ENCODE measurements at regions not wholly inside any gene's neighbourhood (a gene's known extent, or its start where the extent isn't known, plus 50 kb on each side); places are given as distances from the start of the nearest gene placed in this dataset.

DNA sequence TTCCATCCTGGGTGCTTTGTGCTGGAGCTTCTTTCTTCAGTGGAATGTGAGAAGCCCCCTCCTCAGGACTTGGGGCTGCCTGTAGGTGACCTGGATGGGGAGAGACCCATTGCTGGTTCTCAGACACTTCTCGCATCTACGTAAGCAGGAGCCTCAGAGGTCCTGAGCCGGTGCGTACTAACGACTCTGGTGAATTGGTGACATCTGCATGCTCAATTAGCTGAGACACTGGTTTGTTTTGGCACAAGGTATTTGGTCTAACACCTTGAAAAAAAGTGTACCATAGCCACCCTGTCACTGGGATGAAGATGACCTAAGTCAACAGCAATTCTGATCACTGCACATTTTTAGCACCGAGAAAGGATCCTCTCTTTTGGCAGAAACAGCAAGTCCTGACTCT is 57.7 kb downstream of the LRRC30 start:
- no peak overlapping the region for H2AFZ ChIP-seq (ENCODE audit: low read length, unreplicated experiment)
- no peaks in the 10 kb centered on the region for H3K79me2 ChIP-seq (ENCODE audit: control insufficient read depth, insufficient read depth, low read length, unreplicated experiment)
- no peaks in the 10 kb centered on the region for H3K36me3 ChIP-seq (ENCODE audit: insufficient read depth, low read length)
- H3K4me3 ChIP-seq (ENCODE audit: low read depth, low read length): no peak overlapping the region
- no peaks in the 10 kb centered on the region for H3K4me1 ChIP-seq (ENCODE audit: control insufficient read depth, insufficient read depth, low read length, unreplicated experiment)
- H3K27ac ChIP-seq (ENCODE audit: low read depth, low read length): no peak overlapping the region
- no peaks in the 10 kb centered on the region for H3K27me3 ChIP-seq (ENCODE audit: insufficient read depth, low read length)

DNA sequence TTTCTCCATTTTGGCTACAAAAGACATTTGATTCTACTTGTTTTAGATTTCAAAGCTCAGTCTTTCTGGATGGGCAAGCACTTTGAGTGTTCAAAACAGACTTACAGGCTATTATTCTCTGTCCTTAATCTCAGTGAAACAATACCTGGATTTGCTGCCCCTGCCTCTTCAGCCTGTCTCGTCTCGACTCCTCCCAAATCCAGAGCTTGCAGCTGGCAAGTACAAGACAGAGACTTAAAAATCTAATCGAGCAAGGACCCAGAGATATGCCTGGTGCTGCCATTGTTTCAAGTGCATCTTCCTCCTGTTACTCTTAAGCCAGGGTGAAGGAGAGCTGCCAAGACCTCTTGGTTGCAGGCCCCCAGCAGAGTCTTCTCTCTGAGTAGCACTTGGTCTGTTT is 59.2 kb downstream of the LRRC30 start:
- no peak overlapping the region for H3K27ac ChIP-seq (ENCODE audit: low read depth, low read length)
- H3K79me2 ChIP-seq (ENCODE audit: control insufficient read depth, insufficient read depth, low read length, unreplicated experiment): no peaks in the 10 kb centered on the region
- no peaks in the 10 kb centered on the region for H3K36me3 ChIP-seq (ENCODE audit: insufficient read depth, low read length)
- no peak overlapping the region for H2AFZ ChIP-seq (ENCODE audit: low read length, unreplicated experiment)
- H3K27me3 ChIP-seq (ENCODE audit: insufficient read depth, low read length): no peaks in the 10 kb centered on the region
- no peak overlapping the region for H3K4me3 ChIP-seq (ENCODE audit: low read depth, low read length)
- H3K4me1 ChIP-seq (ENCODE audit: control insufficient read depth, insufficient read depth, low read length, unreplicated experiment): no peaks in the 10 kb centered on the region

DNA sequence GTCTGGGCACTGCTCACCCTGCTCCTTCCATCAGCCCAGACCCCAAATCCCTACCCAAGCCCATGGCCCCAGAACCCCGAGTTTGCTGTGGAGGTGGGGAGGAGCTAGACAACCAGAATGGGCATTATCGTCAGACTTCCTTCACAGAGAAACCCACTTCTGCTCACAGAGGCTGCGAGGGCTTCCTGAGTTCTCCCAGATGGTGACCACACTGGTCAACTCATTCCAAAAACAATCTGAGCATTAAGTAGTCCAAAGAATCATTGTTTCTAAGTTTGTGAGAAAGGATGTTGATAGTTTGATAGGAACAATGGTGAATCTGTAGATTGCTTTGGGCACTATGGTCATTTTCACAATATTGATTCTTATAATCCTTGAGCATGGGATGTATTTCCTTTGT is 60.2 kb downstream of the LRRC30 start:
- Histone ChIP-seq H3K27ac (ENCODE audit: low read depth, low read length) (no peak overlapping the region), H3K79me2 (ENCODE audit: control insufficient read depth, insufficient read depth, low read length, unreplicated experiment) (no peaks in the 10 kb centered on the region), H2AFZ (ENCODE audit: low read length, unreplicated experiment) (no peak overlapping the region)

DNA sequence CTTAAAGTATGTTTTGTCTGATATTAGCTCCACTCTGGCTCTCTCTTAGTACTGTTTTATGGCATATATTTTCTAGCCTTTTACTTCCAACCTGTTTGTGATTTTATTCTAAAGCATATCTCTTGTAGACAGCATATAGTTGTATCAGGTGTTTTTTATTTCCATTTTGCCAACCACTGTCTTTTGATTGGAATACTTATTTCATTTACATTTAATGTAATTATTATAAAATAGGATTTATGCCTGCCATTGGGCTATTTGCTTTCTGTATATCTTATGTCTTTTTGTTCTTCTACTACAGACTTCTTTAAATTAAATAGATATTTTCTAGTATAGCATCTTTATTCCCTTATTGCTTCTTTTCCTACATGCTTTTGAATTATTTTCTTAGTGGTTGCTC is 67.3 kb downstream of the LRRC30 start:
- Histone ChIP-seq H2AFZ (ENCODE audit: low read length, unreplicated experiment) (no peak overlapping the region), H3K79me2 (ENCODE audit: control insufficient read depth, insufficient read depth, low read length, unreplicated experiment) (no peaks in the 10 kb centered on the region), H3K4me1 (ENCODE audit: control insufficient read depth, insufficient read depth, low read length, unreplicated experiment) (no peaks in the 10 kb centered on the region), H3K27me3 (ENCODE audit: insufficient read depth, low read length) (no peaks in the 10 kb centered on the region; the same call in 1 of the 2 replicates), H3K36me3 (ENCODE audit: insufficient read depth, low read length) (no peaks in the 10 kb centered on the region), H3K4me3 (ENCODE audit: low read depth, low read length) (no peak overlapping the region), H3K27ac (ENCODE audit: low read depth, low read length) (no peak overlapping the region)

More for the DNA sequence above, 60.2 kb downstream of the LRRC30 start:
- H3K4me1 ChIP-seq (ENCODE audit: control insufficient read depth, insufficient read depth, low read length, unreplicated experiment): no peaks in the 10 kb centered on the region
- no peaks in the 10 kb centered on the region for H3K36me3 ChIP-seq (ENCODE audit: insufficient read depth, low read length)
- H3K4me3 ChIP-seq (ENCODE audit: low read depth, low read length): no peak overlapping the region
- no peaks in the 10 kb centered on the region for H3K27me3 ChIP-seq (ENCODE audit: insufficient read depth, low read length)

DNA sequence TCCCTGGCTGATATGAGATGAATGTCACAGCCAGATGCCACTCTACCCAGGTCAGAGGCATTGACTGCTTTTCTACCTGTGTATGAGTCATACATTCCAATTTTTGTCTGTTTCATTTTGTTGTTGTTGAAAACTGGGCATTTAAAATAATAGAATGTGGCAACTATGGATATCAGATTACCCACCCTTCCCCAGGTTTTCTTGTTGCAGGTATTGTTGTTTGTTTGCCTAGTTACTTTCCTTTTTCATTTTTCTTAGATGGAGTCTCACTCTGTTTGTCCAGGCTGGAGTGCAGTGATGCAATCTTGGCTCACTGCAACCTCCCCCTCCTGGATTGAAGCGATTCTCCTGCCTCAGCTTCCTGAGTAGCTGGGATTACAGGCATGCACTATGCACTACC is 70.2 kb downstream of the LRRC30 start:
- Histone ChIP-seq H3K79me2 (ENCODE audit: control insufficient read depth, insufficient read depth, low read length, unreplicated experiment) (no peaks in the 10 kb centered on the region), H3K27ac (ENCODE audit: low read depth, low read length) (no peak overlapping the region), H3K4me3 (ENCODE audit: low read depth, low read length) (no peak overlapping the region), H3K36me3 (ENCODE audit: insufficient read depth, low read length) (no peaks in the 10 kb centered on the region), H3K4me1 (ENCODE audit: control insufficient read depth, insufficient read depth, low read length, unreplicated experiment) (no peaks in the 10 kb centered on the region), H3K27me3 (ENCODE audit: insufficient read depth, low read length) (no peaks in the 10 kb centered on the region; the same call in 1 of the 2 replicates), H2AFZ (ENCODE audit: low read length, unreplicated experiment) (no peak overlapping the region)

DNA sequence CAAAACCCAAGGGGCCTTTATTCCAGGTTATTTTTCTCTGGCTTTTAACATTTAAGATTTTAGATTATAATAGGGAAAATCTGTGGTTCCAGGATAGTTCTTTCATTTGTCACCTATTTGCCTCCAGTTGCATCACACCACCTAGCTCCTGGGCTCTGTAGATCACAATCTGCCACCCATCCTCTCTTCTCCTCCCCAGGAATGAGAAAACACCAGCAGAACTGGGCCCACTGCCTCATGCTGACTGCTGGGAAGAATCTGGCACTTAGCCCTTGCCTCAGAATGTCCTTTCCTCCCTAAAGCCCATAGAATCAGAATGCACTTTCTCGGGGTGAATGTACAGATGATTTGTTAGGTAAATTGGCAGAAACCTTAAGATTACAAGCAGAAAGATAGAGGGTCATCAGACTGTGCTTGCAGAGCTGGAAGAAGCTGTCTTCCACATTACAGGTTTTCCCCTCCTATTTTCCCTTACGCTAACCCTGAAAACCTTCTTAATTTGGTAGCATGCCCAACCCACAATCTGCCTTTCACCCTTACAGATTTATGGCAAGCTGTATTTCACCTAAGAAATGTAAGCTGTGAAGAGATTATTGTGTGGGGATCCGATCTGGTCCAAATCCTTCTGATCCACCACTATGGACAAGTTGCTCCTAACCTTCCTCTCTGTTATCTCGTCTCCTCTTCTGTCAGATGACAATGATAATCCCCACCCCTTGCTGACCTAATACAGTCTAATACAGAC is 72.6 kb downstream of the LRRC30 start:
- H3K27ac ChIP-seq (ENCODE audit: low read depth, low read length): no peak overlapping the region
- no peaks in the 10 kb centered on the region for H3K4me1 ChIP-seq (ENCODE audit: control insufficient read depth, insufficient read depth, low read length, unreplicated experiment)
- H3K79me2 ChIP-seq (ENCODE audit: control insufficient read depth, insufficient read depth, low read length, unreplicated experiment): no peaks in the 10 kb centered on the region
- no peaks in the 10 kb centered on the region for H3K36me3 ChIP-seq (ENCODE audit: insufficient read depth, low read length)
- H2AFZ ChIP-seq (ENCODE audit: low read length, unreplicated experiment): no peak overlapping the region
- no peak overlapping the region for H3K4me3 ChIP-seq (ENCODE audit: low read depth, low read length)
- no peaks in the 10 kb centered on the region; the same call in 1 of the 2 replicates for H3K27me3 ChIP-seq (ENCODE audit: insufficient read depth, low read length)

DNA sequence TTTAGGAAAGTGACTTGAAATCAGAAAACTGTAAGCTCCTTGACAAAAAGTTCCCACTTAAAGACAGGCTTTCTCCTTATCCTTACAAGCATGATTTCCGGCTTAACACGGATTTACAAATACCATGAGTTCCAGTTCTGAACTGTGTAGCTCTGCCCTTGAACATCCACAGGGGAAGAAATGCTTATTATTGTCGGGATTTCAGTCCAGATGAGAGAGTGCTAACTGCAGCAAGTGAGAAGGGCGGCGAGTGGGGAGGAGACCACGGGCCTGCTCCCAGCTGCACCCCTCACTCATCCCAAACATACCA is 73.1 kb downstream of the LRRC30 start:
- H3K4me1 ChIP-seq (ENCODE audit: control insufficient read depth, insufficient read depth, low read length, unreplicated experiment): no peaks in the 10 kb centered on the region
- no peak overlapping the region for H2AFZ ChIP-seq (ENCODE audit: low read length, unreplicated experiment)
- H3K27me3 ChIP-seq (ENCODE audit: insufficient read depth, low read length): no peaks in the 10 kb centered on the region; the same call in 1 of the 2 replicates
- H3K36me3 ChIP-seq (ENCODE audit: insufficient read depth, low read length): no peaks in the 10 kb centered on the region
- no peak overlapping the region for H3K27ac ChIP-seq (ENCODE audit: low read depth, low read length)
- no peak overlapping the region for H3K4me3 ChIP-seq (ENCODE audit: low read depth, low read length)
- no peaks in the 10 kb centered on the region for H3K79me2 ChIP-seq (ENCODE audit: control insufficient read depth, insufficient read depth, low read length, unreplicated experiment)

DNA sequence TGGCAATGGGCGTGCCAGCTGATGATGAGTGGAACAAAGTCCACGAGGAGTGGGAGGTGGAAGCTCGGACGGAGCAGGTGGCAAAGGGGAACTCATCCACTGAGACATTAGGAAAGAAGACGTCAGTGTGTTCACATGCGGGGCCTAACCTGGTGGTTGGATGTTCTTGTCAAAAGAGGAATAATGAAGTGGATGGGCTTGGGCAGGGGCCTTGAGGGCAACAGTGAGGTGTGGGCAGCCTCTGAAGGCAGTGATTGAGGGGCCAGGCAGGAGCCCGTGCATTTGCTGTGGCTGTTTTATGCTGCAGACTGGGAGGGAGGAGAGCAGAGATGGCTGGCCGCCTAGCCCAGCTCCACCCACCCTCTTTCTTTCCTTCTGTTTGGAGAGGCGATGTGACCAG is 74.5 kb downstream of the LRRC30 start:
- Histone ChIP-seq H3K27ac (ENCODE audit: low read depth, low read length) (no peak overlapping the region), H3K4me3 (ENCODE audit: low read depth, low read length) (no peak overlapping the region), H2AFZ (ENCODE audit: low read length, unreplicated experiment) (no peak overlapping the region), H3K36me3 (ENCODE audit: insufficient read depth, low read length) (no peaks in the 10 kb centered on the region), H3K79me2 (ENCODE audit: control insufficient read depth, insufficient read depth, low read length, unreplicated experiment) (no peaks in the 10 kb centered on the region), H3K27me3 (ENCODE audit: insufficient read depth, low read length) (no peaks in the 10 kb centered on the region; the same call in 1 of the 2 replicates), H3K4me1 (ENCODE audit: control insufficient read depth, insufficient read depth, low read length, unreplicated experiment) (no peaks in the 10 kb centered on the region)

DNA sequence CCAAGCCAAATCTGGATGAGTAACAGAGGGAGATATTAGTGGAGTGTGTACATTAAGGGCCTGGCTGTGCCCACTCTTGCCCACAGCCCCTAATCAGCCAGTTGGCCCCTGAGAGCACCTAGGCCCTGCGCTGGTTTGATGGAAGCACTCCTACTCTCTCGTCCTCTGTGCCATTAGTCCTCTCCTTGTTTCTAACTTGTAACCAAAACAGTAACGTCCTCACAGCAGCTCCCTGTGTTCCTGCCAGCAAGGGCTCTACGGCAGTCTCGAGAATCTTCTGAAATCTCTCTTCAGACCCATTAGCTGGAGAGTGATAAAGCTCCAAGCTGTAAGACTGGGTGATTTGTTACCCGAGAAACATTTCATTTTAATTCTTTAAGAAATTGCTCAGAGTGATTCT is 76.1 kb downstream of the LRRC30 start:
- H3K27me3 ChIP-seq (ENCODE audit: insufficient read depth, low read length): peaks cover 9% of the 10 kb centered on the region; the same call in 1 of the 2 replicates
- no peaks in the 10 kb centered on the region for H3K36me3 ChIP-seq (ENCODE audit: insufficient read depth, low read length)
- H3K79me2 ChIP-seq (ENCODE audit: control insufficient read depth, insufficient read depth, low read length, unreplicated experiment): no peaks in the 10 kb centered on the region
- no peak overlapping the region for H2AFZ ChIP-seq (ENCODE audit: low read length, unreplicated experiment)
- no peaks in the 10 kb centered on the region for H3K4me1 ChIP-seq (ENCODE audit: control insufficient read depth, insufficient read depth, low read length, unreplicated experiment)
- no peak overlapping the region for H3K27ac ChIP-seq (ENCODE audit: low read depth, low read length)
- no peak overlapping the region for H3K4me3 ChIP-seq (ENCODE audit: low read depth, low read length)

DNA sequence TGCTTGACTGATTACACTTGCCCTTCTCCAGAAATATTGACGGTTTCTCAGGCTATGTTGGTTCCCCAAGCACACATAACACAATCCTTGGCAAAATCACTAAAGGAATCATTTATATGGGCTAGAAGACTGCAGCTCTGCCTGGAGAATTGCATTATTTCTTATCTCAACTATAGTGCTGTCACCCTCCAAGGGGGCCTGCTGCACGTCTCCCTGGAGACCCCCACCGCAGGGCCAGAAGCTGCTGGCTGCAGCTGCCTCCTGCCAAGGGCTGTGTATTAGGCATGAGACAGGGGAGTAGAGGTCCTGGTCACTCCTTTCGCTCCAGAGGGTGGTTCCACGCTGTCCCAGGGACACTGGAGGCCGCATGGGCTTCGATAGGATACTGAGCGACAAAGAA is 76.6 kb downstream of the LRRC30 start:
- peaks cover 14% of the 10 kb centered on the region for H3K27me3 ChIP-seq (ENCODE audit: insufficient read depth, low read length)
- no peaks in the 10 kb centered on the region for H3K36me3 ChIP-seq (ENCODE audit: insufficient read depth, low read length)
- H3K79me2 ChIP-seq (ENCODE audit: control insufficient read depth, insufficient read depth, low read length, unreplicated experiment): no peaks in the 10 kb centered on the region
- no peaks in the 10 kb centered on the region for H3K4me1 ChIP-seq (ENCODE audit: control insufficient read depth, insufficient read depth, low read length, unreplicated experiment)
- no peak overlapping the region for H3K27ac ChIP-seq (ENCODE audit: low read depth, low read length)
- H3K4me3 ChIP-seq (ENCODE audit: low read depth, low read length): no peak overlapping the region
- H2AFZ ChIP-seq (ENCODE audit: low read length, unreplicated experiment): no peak overlapping the region

DNA sequence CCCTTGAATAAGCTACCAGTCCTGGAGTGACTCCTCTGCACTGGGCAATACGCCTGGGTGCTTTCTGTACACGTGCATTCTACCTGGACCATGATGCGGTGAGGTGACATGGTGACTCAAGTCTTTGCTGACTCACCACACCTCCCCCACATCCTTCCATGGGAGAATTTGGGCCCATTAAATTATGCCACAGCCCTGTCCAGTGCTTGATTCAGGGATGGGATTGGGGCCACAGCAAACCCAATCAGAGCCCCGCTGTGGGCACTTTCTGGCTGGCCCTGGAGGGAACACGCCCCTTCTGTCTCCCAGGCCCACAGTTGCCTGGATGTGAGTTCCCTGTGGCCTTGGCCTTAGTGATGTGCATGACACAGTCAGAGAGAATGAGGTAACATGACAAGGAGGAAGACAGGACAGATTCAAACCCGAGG is 86.9 kb downstream of the LRRC30 start:
- Histone ChIP-seq H3K4me1 (ENCODE audit: control insufficient read depth, insufficient read depth, low read length, unreplicated experiment) (no peaks in the 10 kb centered on the region), H3K27ac (ENCODE audit: low read depth, low read length) (no peak overlapping the region), H3K4me3 (ENCODE audit: low read depth, low read length) (no peak overlapping the region), H3K79me2 (ENCODE audit: control insufficient read depth, insufficient read depth, low read length, unreplicated experiment) (no peaks in the 10 kb centered on the region), H2AFZ (ENCODE audit: low read length, unreplicated experiment) (no peak overlapping the region), H3K27me3 (ENCODE audit: insufficient read depth, low read length) (peaks cover 11% of the 10 kb centered on the region), H3K36me3 (ENCODE audit: insufficient read depth, low read length) (no peaks in the 10 kb centered on the region)
